ENCODE measurements at regions not wholly inside any gene's neighbourhood (a gene's known extent, or its start where the extent isn't known, plus 50 kb on each side); places are given as distances from the start of the nearest gene placed in this dataset.

GRCh38 chr2:223369889-223370288 lies 232.3 kb downstream of the SCG2 start:
- no peak for TF ChIP-seq EZH2 (IDR thresholded peaks at IDR 0.05; ENCODE audit: low read length, unreplicated experiment)
- TF ChIP-seq EZH2phosphoT487 (IDR thresholded peaks at IDR 0.05; ENCODE audit: borderline replicate concordance, low read length), result no peak
- no peak for TF ChIP-seq CTCF (conservative IDR thresholded peaks at IDR 0.05; ENCODE audit: low read depth, low read length)
- H3K9me2 ChIP-seq (replicated peaks; ENCODE audit: low read length), result no peaks in the 10 kb centered on the region
- H3F3A ChIP-seq (ENCODE audit: low read length, unreplicated experiment), result no peaks in the 10 kb centered on the region
- H3K4me1 ChIP-seq (ENCODE audit: insufficient read depth, low read length), result no peaks in the 10 kb centered on the region
- H3K4me2 ChIP-seq (ENCODE audit: low read length), result no peak overlapping the region
- no peaks in the 10 kb centered on the region for H3K79me2 ChIP-seq (ENCODE audit: low read length)
- ATAC-seq (no peak), DNase-seq (no peak)
- ChIA-PET POLR2A (ENCODE audit: unreplicated experiment) (no interaction called here), CTCF (no interaction called here)
- no peak overlapping the region for H3K9ac ChIP-seq (ENCODE audit: low read length)
- H3K27ac ChIP-seq (ENCODE audit: low read length), result no peak overlapping the region
- H3K9me3 ChIP-seq (ENCODE audit: low read length), result no peaks in the 10 kb centered on the region
- H2AFZ ChIP-seq (ENCODE audit: low read length), result no peak overlapping the region
- no peak overlapping the region for H3K4me3 ChIP-seq (ENCODE audit: low read length)
- peaks cover 55% of the 10 kb centered on the region for H3K27me3 ChIP-seq (ENCODE audit: low read length)
- intact Hi-C loops (cut with micrococcal nuclease), result no loop called here
- no peaks in the 10 kb centered on the region for H3K36me3 ChIP-seq (ENCODE audit: low read depth, low read length)
- no peaks in the 10 kb centered on the region for H4K20me1 ChIP-seq (ENCODE audit: low read length)
- no TSS peak for BruUV-seq (replicated peaks)

GRCh38 chr2:223383315-223383714 lies 218.8 kb downstream of the SCG2 start:
- DNase-seq (no peak), ATAC-seq (no peak)
- H3K27ac ChIP-seq (ENCODE audit: low read length), result no peak overlapping the region
- H2AFZ ChIP-seq (ENCODE audit: low read length), result no peak overlapping the region
- TF ChIP-seq EZH2phosphoT487 (IDR thresholded peaks at IDR 0.05; ENCODE audit: borderline replicate concordance, low read length) (no peak), CTCF (conservative IDR thresholded peaks at IDR 0.05; ENCODE audit: low read depth, low read length) (no peak), EZH2 (IDR thresholded peaks at IDR 0.05; ENCODE audit: low read length, unreplicated experiment) (no peak)
- H3F3A ChIP-seq (ENCODE audit: low read length, unreplicated experiment), result no peaks in the 10 kb centered on the region
- POLR2A ChIA-PET (ENCODE audit: unreplicated experiment), result no interaction called here
- H4K20me1 ChIP-seq (ENCODE audit: low read length), result no peaks in the 10 kb centered on the region
- no peak overlapping the region for H3K9ac ChIP-seq (ENCODE audit: low read length)
- H3K4me3 ChIP-seq (ENCODE audit: low read length), result no peak overlapping the region
- no peaks in the 10 kb centered on the region for H3K9me3 ChIP-seq (ENCODE audit: low read length)
- intact Hi-C loops (cut with micrococcal nuclease), result no loop called here
- no peaks in the 10 kb centered on the region for H3K36me3 ChIP-seq (ENCODE audit: low read depth, low read length)
- no peaks in the 10 kb centered on the region for H3K4me1 ChIP-seq (ENCODE audit: insufficient read depth, low read length)
- H3K79me2 ChIP-seq (ENCODE audit: low read length), result no peaks in the 10 kb centered on the region
- CTCF ChIA-PET, result no interaction called here
- BruUV-seq (replicated peaks), result no TSS peak
- H3K9me2 ChIP-seq (replicated peaks; ENCODE audit: low read length), result no peaks in the 10 kb centered on the region
- no peak overlapping the region for H3K4me2 ChIP-seq (ENCODE audit: low read length)
- H3K27me3 ChIP-seq (ENCODE audit: low read length), result peaks cover 44% of the 10 kb centered on the region

- no peaks in the 10 kb centered on the region for H3K79me2 ChIP-seq (ENCODE audit: low read length)
- H3K4me1 ChIP-seq (ENCODE audit: insufficient read depth, low read length), result no peaks in the 10 kb centered on the region
- POLR2A ChIA-PET (ENCODE audit: unreplicated experiment), result no interaction called here
- H3K9me2 ChIP-seq (replicated peaks; ENCODE audit: low read length), result no peaks in the 10 kb centered on the region
- BruUV-seq (replicated peaks), result no TSS peak
- H3K4me2 ChIP-seq (ENCODE audit: low read length), result no peak overlapping the region
- no peaks in the 10 kb centered on the region for H3K9me3 ChIP-seq (ENCODE audit: low read length)
- intact Hi-C loops (cut with micrococcal nuclease), result no loop called here
- ATAC-seq (no peak), DNase-seq (no peak)
- no peak overlapping the region for H3K4me3 ChIP-seq (ENCODE audit: low read length)
- no peaks in the 10 kb centered on the region for H3F3A ChIP-seq (ENCODE audit: low read length, unreplicated experiment)
- peaks cover 30% of the 10 kb centered on the region for H3K27me3 ChIP-seq (ENCODE audit: low read length)
- CTCF ChIA-PET, result interaction anchor here (0.6 kb wide), 1 partner anchor 240 kb away, joined by 6 read pairs; no protein-coding TSS in a partner anchor
- no peak overlapping the region for H2AFZ ChIP-seq (ENCODE audit: low read length)
- H3K9ac ChIP-seq (ENCODE audit: low read length), result no peak overlapping the region
- H4K20me1 ChIP-seq (ENCODE audit: low read length), result no peaks in the 10 kb centered on the region
- TF ChIP-seq EZH2 (IDR thresholded peaks at IDR 0.05; ENCODE audit: low read length, unreplicated experiment), result no peak
- TF ChIP-seq EZH2phosphoT487 (IDR thresholded peaks at IDR 0.05; ENCODE audit: borderline replicate concordance, low read length), result no peak
- no peak for TF ChIP-seq CTCF (conservative IDR thresholded peaks at IDR 0.05; ENCODE audit: low read depth, low read length)
- no peaks in the 10 kb centered on the region for H3K36me3 ChIP-seq (ENCODE audit: low read depth, low read length)
- no peak overlapping the region for H3K27ac ChIP-seq (ENCODE audit: low read length)
These were observed 216.0 kb downstream of the SCG2 start for GRCh38 chr2:223386189-223386588.

Data from PC-3 (cell line).